GM12892 (cell line): ENCODE measurements at regions not wholly inside any gene's neighbourhood (a gene's known extent, or its start where the extent isn't known, plus 50 kb on each side); places are given as distances from the start of the nearest gene placed in this dataset.

Experiments
- POLR2A ChIP-seq: IDR thresholded peaks from 2 replicates; pipeline ENCODE4 v1.6.1; 2011; ENCODE audit warnings: low read depth, low read length, control low read depth
- POLR2AphosphoS5 ChIP-seq: IDR thresholded peaks from 2 replicates; pipeline ENCODE4 v1.6.1; 2011; ENCODE audit warnings: low read depth, low read length, control low read depth
- TAF1 ChIP-seq: IDR thresholded peaks from 2 replicates; pipeline ENCODE4 v1.6.1; 2011; ENCODE audit warnings: low read depth, mild to moderate bottlenecking, control low read depth, low read length, borderline replicate concordance

DNA sequence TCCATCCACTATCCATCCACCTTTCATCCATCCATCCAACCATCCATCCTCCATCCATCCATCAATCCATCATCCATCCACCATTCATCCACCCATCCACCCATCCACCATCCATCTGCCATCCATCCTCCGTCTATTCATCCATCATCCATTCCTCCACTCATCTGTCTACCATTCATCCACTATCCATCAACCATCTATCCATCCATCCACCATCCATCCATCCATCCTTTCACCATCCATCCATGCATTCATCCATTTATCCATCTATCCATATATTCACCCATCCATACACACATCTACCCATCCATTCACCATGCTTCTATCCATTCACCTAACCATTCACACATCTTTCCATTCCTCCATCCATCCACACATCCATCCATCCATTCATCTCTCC, 207.0 kb upstream of the CDH4 start:
- TF ChIP-seq POLR2A (no peak), POLR2AphosphoS5 (no peak), TAF1 (no peak)
